ENCODE measurements at regions not wholly inside any gene's neighbourhood (a gene's known extent, or its start where the extent isn't known, plus 50 kb on each side); places are given as distances from the start of the nearest gene placed in this dataset.

- Histone ChIP-seq H3K4me2 (no peak overlapping the region), H3K36me3 (ENCODE audit: low read depth) (no peaks in the 10 kb centered on the region), H3F3A (ENCODE audit: insufficient read depth, low read depth) (no peaks in the 10 kb centered on the region), H3K4me1 (replicated peaks; ENCODE audit: insufficient read depth) (no peaks in the 10 kb centered on the region), H3K79me2 (ENCODE audit: low read depth) (no peaks in the 10 kb centered on the region), H3K9me2 (ENCODE audit: insufficient read depth) (no peaks in the 10 kb centered on the region), H3K27me3 (ENCODE audit: insufficient read depth, low read depth) (no peaks in the 10 kb centered on the region), H4K20me1 (ENCODE audit: insufficient read depth) (no peaks in the 10 kb centered on the region), H2AFZ (no peak overlapping the region), H3K4me3 (no peak overlapping the region), H3K27ac (no peak overlapping the region), H3K9me3 (ENCODE audit: insufficient read depth, low read depth) (no peaks in the 10 kb centered on the region)
- DNase-seq = no peak
- intact Hi-C loops (cut with micrococcal nuclease; ENCODE audit: unreplicated experiment) = no loop called here
- no peak for TF ChIP-seq EZH2 (IDR thresholded peaks at IDR 0.05; ENCODE audit: low read depth)
- no peak for TF ChIP-seq CTCF (conservative IDR thresholded peaks at IDR 0.05)
- ChIA-PET POLR2A (ENCODE audit: unreplicated experiment) (interaction anchor here (0.5 kb wide), 1 partner anchor 142 kb away, joined by 3 read pairs; no protein-coding TSS in a partner anchor), CTCF (no interaction called here)
- no TSS peak for BruUV-seq (replicated peaks)
These were observed 57.8 kb upstream of the STX18 start for GRCh38 chr4:4599481-4600275.

- TF ChIP-seq CTCF (conservative IDR thresholded peaks at IDR 0.05) (no peak), EZH2 (IDR thresholded peaks at IDR 0.05; ENCODE audit: low read depth) (no peak)
- H3K36me3 ChIP-seq (ENCODE audit: low read depth) = no peaks in the 10 kb centered on the region
- H3K4me1 ChIP-seq (replicated peaks; ENCODE audit: insufficient read depth) = no peaks in the 10 kb centered on the region
- ChIA-PET CTCF (no interaction called here), POLR2A (ENCODE audit: unreplicated experiment) (interaction anchor here (0.5 kb wide), 1 partner anchor 142 kb away, joined by 3 read pairs; no protein-coding TSS in a partner anchor)
- no peak for DNase-seq
- no peaks in the 10 kb centered on the region for H3K9me3 ChIP-seq (ENCODE audit: insufficient read depth, low read depth)
- no peaks in the 10 kb centered on the region for H4K20me1 ChIP-seq (ENCODE audit: insufficient read depth)
- H3K4me3 ChIP-seq = no peak overlapping the region
- H3K9me2 ChIP-seq (ENCODE audit: insufficient read depth) = no peaks in the 10 kb centered on the region
- no peaks in the 10 kb centered on the region for H3K27me3 ChIP-seq (ENCODE audit: insufficient read depth, low read depth)
- H3F3A ChIP-seq (ENCODE audit: insufficient read depth, low read depth) = no peaks in the 10 kb centered on the region
- no peak overlapping the region for H3K4me2 ChIP-seq
- no TSS peak for BruUV-seq (replicated peaks)
- no peaks in the 10 kb centered on the region for H3K79me2 ChIP-seq (ENCODE audit: low read depth)
- intact Hi-C loops (cut with micrococcal nuclease; ENCODE audit: unreplicated experiment) = no loop called here
- no peak overlapping the region for H2AFZ ChIP-seq
- no peak overlapping the region for H3K27ac ChIP-seq
These were observed 57.1 kb upstream of the STX18 start for GRCh38 chr4:4598851-4599411.

- Histone ChIP-seq H3K27ac (no peak overlapping the region), H3F3A (ENCODE audit: insufficient read depth, low read depth) (no peaks in the 10 kb centered on the region), H3K4me2 (no peak overlapping the region), H3K4me1 (replicated peaks; ENCODE audit: insufficient read depth) (no peaks in the 10 kb centered on the region), H3K36me3 (ENCODE audit: low read depth) (no peaks in the 10 kb centered on the region), H2AFZ (no peak overlapping the region), H3K27me3 (ENCODE audit: insufficient read depth, low read depth) (no peaks in the 10 kb centered on the region), H3K4me3 (no peak overlapping the region), H4K20me1 (ENCODE audit: insufficient read depth) (no peaks in the 10 kb centered on the region), H3K9me2 (ENCODE audit: insufficient read depth) (no peaks in the 10 kb centered on the region), H3K79me2 (ENCODE audit: low read depth) (no peaks in the 10 kb centered on the region), H3K9me3 (ENCODE audit: insufficient read depth, low read depth) (no peaks in the 10 kb centered on the region)
- ChIA-PET CTCF (no interaction called here), POLR2A (ENCODE audit: unreplicated experiment) (no interaction called here)
- no TSS peak for BruUV-seq (replicated peaks)
- TF ChIP-seq CTCF (conservative IDR thresholded peaks at IDR 0.05) (no peak), EZH2 (IDR thresholded peaks at IDR 0.05; ENCODE audit: low read depth) (no peak)
- DNase-seq = no peak
- intact Hi-C loops (cut with micrococcal nuclease; ENCODE audit: unreplicated experiment) = no loop called here
These were observed 54.9 kb upstream of the STX18 start for GRCh38 chr4:4596720-4597119.

Measured in PC-9 (cell line).